HL-60 (cell line): ENCODE measurements at regions not wholly inside any gene's neighbourhood (a gene's known extent, or its start where the extent isn't known, plus 50 kb on each side); places are given as distances from the start of the nearest gene placed in this dataset.

ENCODE experiments used
- CTCF ChIP-seq: IDR thresholded peaks from one replicate; pipeline ENCODE4 v1.5.1; 2011; ENCODE audit warnings: low read length, control low read depth, inconsistent platforms; ENCODE audit not compliant: insufficient read depth
- POLR2AphosphoS5 ChIP-seq: IDR thresholded peaks from 2 replicates; pipeline ENCODE4 v1.6.1; 2012; ENCODE audit warnings: low read depth

- TF ChIP-seq CTCF = no peak
- no peak for TF ChIP-seq POLR2AphosphoS5
These were observed 154.6 kb upstream of the COL8A1 start for GRCh38 chr3:99483841-99484240.
